Upper lobe of left lung (tissue), 6 donors: ENCODE measurements at regions not wholly inside any gene's neighbourhood (a gene's known extent, or its start where the extent isn't known, plus 50 kb on each side); places are given as distances from the start of the nearest gene placed in this dataset.

ENCODE experiments used
- ATAC-seq, 2 donors: fragments of 200-7000 bp; cut with Tn5 transposase; one replicate each; pipeline ENCODE4 v1.9.1; 2022; ENCODE audit warnings: mild to moderate bottlenecking in 2 of 2, moderate library complexity in 2 of 2; ENCODE audit not compliant: low FRiP score in 2 of 2
- DNase-seq, 2 donors: peaks; one replicate each; pipeline ENCODE4 v3.0.0-alpha.2; 2019 to 2020
- H3K27ac ChIP-seq, 4 donors: fragments of 200-600 bp; sonication (generic); one replicate each; pipeline ENCODE4 v1.5.1; 2016 to 2019
- H3K27me3 ChIP-seq, 4 donors: fragments of 200-600 bp; sonication (generic); one replicate each; pipeline ENCODE4 v1.5.1; 2017 to 2019
- H3K36me3 ChIP-seq, 4 donors: fragments of 200-600 bp; sonication (generic); one replicate each; pipeline ENCODE4 v1.5.1; 2016 to 2019
- H3K4me1 ChIP-seq, 4 donors: fragments of 200-600 bp; sonication (generic); one replicate each; pipeline ENCODE4 v1.5.1; 2018 to 2019
- H3K4me3 ChIP-seq, 4 donors: fragments of 200-600 bp; sonication (generic); one replicate each; pipeline ENCODE4 v1.5.1; 2017 to 2019; ENCODE audit warnings: mild to moderate bottlenecking in 2 of 4, moderate library complexity in 1 of 4
- H3K9me3 ChIP-seq, 4 donors: fragments of 200-600 bp; sonication (generic); one replicate each; pipeline ENCODE4 v1.5.1; 2018 to 2019
- CTCF ChIP-seq, 6 experiments: fragments of 450-650 bp in 4 of 6; fragments of 200-600 bp in 2 of 6; sonication (generic) in 2 of 6; IDR thresholded peaks; one replicate each; pipeline ENCODE4 v1.5.1; 2016 to 2019; ENCODE audit warnings: antibody characterized with exemption in 6 of 6
- EP300 ChIP-seq, 4 donors: sonication (generic); formaldehyde crosslinking; IDR thresholded peaks; one replicate each; pipeline ENCODE4 v1.5.1; 2017; ENCODE audit warnings: antibody characterized with exemption in 4 of 4, control low read depth in 2 of 4
- POLR2A ChIP-seq, 4 donors: fragments of 450-650 bp; IDR thresholded peaks; one replicate each; pipeline ENCODE4 v1.5.1; 2016 to 2017; ENCODE audit warnings: antibody characterized with exemption in 4 of 4, mild to moderate bottlenecking in 2 of 4
- POLR2AphosphoS5 ChIP-seq, 2 donors: sonication (generic); formaldehyde crosslinking; IDR thresholded peaks; one replicate each; pipeline ENCODE4 v1.5.1; 2017; ENCODE audit warnings: antibody characterized with exemption in 2 of 2
- WGBS, 2 donors: methylation state at CpG; one replicate each; pipeline ENCODE4 v1.1.5; 2017 to 2018; 5-methylcytosine and 5-hydroxymethylcytosine counted together
- donor health status: DM: no; HTN: no; CAD: no; lungs with moderate emphysema.
- donor health status: DM: no; HTN: yes; CAD: no; lungs with severe emphysema.

- no peak overlapping the region for H3K4me3 ChIP-seq
- TF ChIP-seq EP300 (IDR thresholded peaks at IDR 0.05) (no peak), CTCF (IDR thresholded peaks at IDR 0.05) (no peak), POLR2AphosphoS5 (IDR thresholded peaks at IDR 0.05) (no peak), POLR2A (IDR thresholded peaks at IDR 0.05) (no peak)
- H3K4me1 ChIP-seq = no peaks in the 10 kb centered on the region
- no peaks in the 10 kb centered on the region for H3K9me3 ChIP-seq
- no peaks in the 10 kb centered on the region for H3K27me3 ChIP-seq
- no peak overlapping the region for H3K27ac ChIP-seq
- 78 to 86% methylated on average over 1 of the region's 1 CpG for WGBS, 2 donors
- no peak for DNase-seq
- no peak for ATAC-seq
- no peaks in the 10 kb centered on the region for H3K36me3 ChIP-seq
Observed at GRCh38 chr11:37657645-37658044, 1059.6 kb upstream of the RAG2 start.

GRCh38 chr11:37647767-37648166, 1049.7 kb upstream of the RAG2 start:
- no peaks in the 10 kb centered on the region for H3K27me3 ChIP-seq
- WGBS, 2 donors = 68 to 87% methylated on average over 1 of the region's 1 CpG
- no peak for ATAC-seq

DNA sequence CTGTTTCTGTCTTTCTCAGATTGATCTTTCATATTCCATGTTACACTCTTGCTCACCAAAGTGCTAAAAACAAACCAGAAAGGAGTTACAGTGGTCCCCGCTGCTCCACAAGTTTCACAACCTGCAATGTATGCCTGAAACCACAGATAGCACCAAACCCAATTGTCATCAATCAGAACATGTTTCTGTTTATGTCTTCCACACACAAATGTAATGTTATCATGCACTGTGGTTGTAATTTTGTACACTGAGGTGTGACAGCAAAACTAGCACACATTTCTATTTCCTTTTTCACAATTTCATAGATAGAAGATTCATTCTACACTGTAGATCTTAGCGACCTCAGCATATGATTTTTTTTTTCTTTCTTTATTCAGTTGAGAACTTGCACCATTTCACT, 1045.9 kb upstream of the RAG2 start:
- ATAC-seq = no peak
- H3K27me3 ChIP-seq = no peaks in the 10 kb centered on the region
- WGBS, 2 donors = 67 to 76% methylated on average over 2 of the region's 2 CpGs

More at GRCh38 chr11:37647767-37648166, 1049.7 kb upstream of the RAG2 start:
- Histone ChIP-seq H3K4me3 (no peak overlapping the region), H3K27ac (no peak overlapping the region), H3K4me1 (no peaks in the 10 kb centered on the region), H3K36me3 (no peaks in the 10 kb centered on the region), H3K9me3 (no peaks in the 10 kb centered on the region)
- DNase-seq = no peak
- no peak for TF ChIP-seq CTCF (IDR thresholded peaks at IDR 0.05)

DNA sequence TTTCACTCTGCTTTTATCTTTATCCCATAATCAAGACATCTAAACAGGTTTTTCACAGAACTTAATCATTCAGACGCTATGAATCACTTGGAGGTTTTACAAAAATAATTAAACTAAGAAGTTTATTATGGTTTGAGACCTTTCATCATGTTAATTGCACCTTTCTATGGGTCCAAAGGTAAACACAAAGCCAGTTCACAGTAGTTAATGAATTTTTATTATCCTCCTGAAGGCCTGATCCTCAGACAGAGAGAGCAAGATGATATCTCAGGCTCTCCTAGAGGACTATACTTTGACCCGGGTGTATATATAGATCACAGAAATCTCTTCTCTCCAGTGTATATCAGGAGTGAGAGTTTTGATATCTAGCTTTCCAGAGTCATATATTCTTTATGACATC, 1044.3 kb upstream of the RAG2 start:
- WGBS, 2 donors = 60 to 66% methylated on average over 2 of the region's 2 CpGs
- ATAC-seq = no peak

More for the DNA sequence above, 1045.9 kb upstream of the RAG2 start:
- no peak for DNase-seq
- TF ChIP-seq CTCF (IDR thresholded peaks at IDR 0.05) = no peak
- TF ChIP-seq POLR2A (IDR thresholded peaks at IDR 0.05) = no peak
- no peak for TF ChIP-seq POLR2AphosphoS5 (IDR thresholded peaks at IDR 0.05)
- TF ChIP-seq EP300 (IDR thresholded peaks at IDR 0.05) = no peak
- Histone ChIP-seq H3K4me1 (no peaks in the 10 kb centered on the region), H3K27ac (no peak overlapping the region), H3K9me3 (no peaks in the 10 kb centered on the region), H3K4me3 (no peak overlapping the region), H3K36me3 (no peaks in the 10 kb centered on the region)

GRCh38 chr11:37632748-37633147, 1034.7 kb upstream of the RAG2 start:
- Histone ChIP-seq H3K27me3 (no peaks in the 10 kb centered on the region), H3K27ac (no peak overlapping the region), H3K4me3 (no peak overlapping the region), H3K36me3 (no peaks in the 10 kb centered on the region), H3K9me3 (no peaks in the 10 kb centered on the region), H3K4me1 (no peaks in the 10 kb centered on the region)
- TF ChIP-seq EP300 (IDR thresholded peaks at IDR 0.05) (no peak), CTCF (IDR thresholded peaks at IDR 0.05) (no peak), POLR2AphosphoS5 (IDR thresholded peaks at IDR 0.05) (no peak), POLR2A (IDR thresholded peaks at IDR 0.05) (no peak)
- ATAC-seq (no peak), DNase-seq (no peak)

More for the DNA sequence above, 1044.3 kb upstream of the RAG2 start:
- no peaks in the 10 kb centered on the region for H3K27me3 ChIP-seq
- H3K4me1 ChIP-seq = no peaks in the 10 kb centered on the region
- no peak overlapping the region for H3K4me3 ChIP-seq
- H3K27ac ChIP-seq = no peak overlapping the region
- TF ChIP-seq EP300 (IDR thresholded peaks at IDR 0.05) = no peak
- H3K36me3 ChIP-seq = no peaks in the 10 kb centered on the region
- H3K9me3 ChIP-seq = no peaks in the 10 kb centered on the region
- no peak for DNase-seq
